ENCODE measurements at regions not wholly inside any gene's neighbourhood (a gene's known extent, or its start where the extent isn't known, plus 50 kb on each side); places are given as distances from the start of the nearest gene placed in this dataset.

- Histone ChIP-seq H3K4me3 (ENCODE audit: low read depth, low read length, poor library complexity, severe bottlenecking) (no peak overlapping the region), H3K9me3 (ENCODE audit: low read depth, low read length, poor library complexity, severe bottlenecking) (no peaks in the 10 kb centered on the region), H3K27ac (ENCODE audit: low read depth, low read length, poor library complexity, severe bottlenecking) (no peak overlapping the region), H3K36me3 (ENCODE audit: insufficient read depth, low read length, poor library complexity, severe bottlenecking) (no peaks in the 10 kb centered on the region), H3K4me1 (ENCODE audit: insufficient read depth, low read length, poor library complexity, severe bottlenecking) (no peaks in the 10 kb centered on the region), H3K27me3 (replicated peaks; ENCODE audit: insufficient read depth, low read depth, low read length, poor library complexity) (no peaks in the 10 kb centered on the region)
- TF ChIP-seq EZH2 (IDR thresholded peaks at IDR 0.05; ENCODE audit: borderline replicate concordance, low read depth, low read length, poor library complexity, severe bottlenecking) (no peak), CTCF (conservative IDR thresholded peaks at IDR 0.05; ENCODE audit: low read depth, low read length) (no peak)
- intact Hi-C loops (cut with micrococcal nuclease; ENCODE audit: unreplicated experiment) = no loop called here
- POLR2A ChIA-PET (ENCODE audit: low non-redundant PET) = no interaction called here
- DNase-seq (ENCODE audit: low spot score) = no peak
- no TSS peak for BruUV-seq (replicated peaks)
- CTCF ChIA-PET = no interaction called here
Observed at GRCh38 chr1:172976222-172977041, 74.3 kb downstream of the TNFSF18 start.

- H3K27me3 ChIP-seq (replicated peaks; ENCODE audit: insufficient read depth, low read depth, low read length, poor library complexity) = no peaks in the 10 kb centered on the region
- no peak for DNase-seq (ENCODE audit: low spot score)
- TF ChIP-seq CTCF (conservative IDR thresholded peaks at IDR 0.05; ENCODE audit: low read depth, low read length) = no peak
- TF ChIP-seq EZH2 (IDR thresholded peaks at IDR 0.05; ENCODE audit: borderline replicate concordance, low read depth, low read length, poor library complexity, severe bottlenecking) = no peak
- CTCF ChIA-PET = no interaction called here
- no peaks in the 10 kb centered on the region for H3K9me3 ChIP-seq (ENCODE audit: low read depth, low read length, poor library complexity, severe bottlenecking)
- intact Hi-C loops (cut with micrococcal nuclease; ENCODE audit: unreplicated experiment) = no loop called here
- POLR2A ChIA-PET (ENCODE audit: low non-redundant PET) = no interaction called here
- BruUV-seq (replicated peaks) = no TSS peak
- no peaks in the 10 kb centered on the region for H3K36me3 ChIP-seq (ENCODE audit: insufficient read depth, low read length, poor library complexity, severe bottlenecking)
- H3K4me3 ChIP-seq (ENCODE audit: low read depth, low read length, poor library complexity, severe bottlenecking) = no peak overlapping the region
- no peaks in the 10 kb centered on the region for H3K4me1 ChIP-seq (ENCODE audit: insufficient read depth, low read length, poor library complexity, severe bottlenecking)
- no peak overlapping the region for H3K27ac ChIP-seq (ENCODE audit: low read depth, low read length, poor library complexity, severe bottlenecking)
Observed at GRCh38 chr1:172977296-172978017, 73.3 kb downstream of the TNFSF18 start.

DNA sequence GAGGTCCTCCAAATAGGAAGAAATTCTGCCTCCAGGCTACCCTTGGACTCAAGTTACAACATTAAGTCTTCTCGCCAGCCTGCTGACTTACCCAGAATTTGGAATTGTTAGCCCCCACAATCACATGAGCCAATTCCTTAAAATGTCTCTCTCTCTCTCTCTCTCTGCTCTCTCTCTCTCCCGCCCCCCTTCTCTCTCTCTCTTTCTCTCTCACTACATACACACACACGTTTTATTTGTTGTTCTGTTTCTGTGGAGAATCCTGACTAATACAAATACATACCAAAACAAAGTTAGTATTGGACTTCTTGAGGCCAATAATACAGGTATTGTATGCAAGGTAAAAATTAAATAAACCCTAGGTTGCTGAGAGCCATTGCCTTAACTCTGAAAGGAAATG lies 72.1 kb downstream of the TNFSF18 start:
- BruUV-seq (replicated peaks) = no TSS peak
- Histone ChIP-seq H3K9me3 (ENCODE audit: low read depth, low read length, poor library complexity, severe bottlenecking) (no peaks in the 10 kb centered on the region), H3K4me3 (ENCODE audit: low read depth, low read length, poor library complexity, severe bottlenecking) (no peak overlapping the region), H3K36me3 (ENCODE audit: insufficient read depth, low read length, poor library complexity, severe bottlenecking) (no peaks in the 10 kb centered on the region), H3K27ac (ENCODE audit: low read depth, low read length, poor library complexity, severe bottlenecking) (no peak overlapping the region), H3K4me1 (ENCODE audit: insufficient read depth, low read length, poor library complexity, severe bottlenecking) (no peaks in the 10 kb centered on the region), H3K27me3 (replicated peaks; ENCODE audit: insufficient read depth, low read depth, low read length, poor library complexity) (no peaks in the 10 kb centered on the region)
- TF ChIP-seq EZH2 (IDR thresholded peaks at IDR 0.05; ENCODE audit: borderline replicate concordance, low read depth, low read length, poor library complexity, severe bottlenecking) (no peak), CTCF (conservative IDR thresholded peaks at IDR 0.05; ENCODE audit: low read depth, low read length) (no peak)
- POLR2A ChIA-PET (ENCODE audit: low non-redundant PET) = no interaction called here
- intact Hi-C loops (cut with micrococcal nuclease; ENCODE audit: unreplicated experiment) = no loop called here
- no peak for DNase-seq (ENCODE audit: low spot score)
- CTCF ChIA-PET = no interaction called here
